ENCODE measurements at regions not wholly inside any gene's neighbourhood (a gene's known extent, or its start where the extent isn't known, plus 50 kb on each side); places are given as distances from the start of the nearest gene placed in this dataset.

DNA sequence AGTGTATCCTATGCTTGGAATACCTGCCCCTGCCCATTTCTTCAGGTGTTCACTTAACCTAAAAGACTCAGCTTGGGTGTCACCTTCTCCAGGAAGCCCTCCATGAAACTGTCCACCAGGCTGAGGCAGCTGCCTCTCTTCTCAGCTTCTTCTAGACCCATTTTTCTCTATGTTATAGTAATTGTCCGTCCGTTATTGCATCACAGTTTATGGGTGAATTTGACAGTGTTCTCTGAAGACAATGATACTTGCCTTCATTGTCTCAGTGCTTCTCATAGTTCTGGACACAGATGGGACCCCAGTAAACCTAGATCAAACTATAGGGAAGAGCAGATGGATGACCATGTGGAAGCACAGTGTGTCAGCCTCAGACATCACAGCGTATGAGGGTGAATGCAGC is 238.0 kb upstream of the MOCS1 start:
- H3K27ac ChIP-seq = no peak overlapping the region
- TF ChIP-seq, protein P1, sequence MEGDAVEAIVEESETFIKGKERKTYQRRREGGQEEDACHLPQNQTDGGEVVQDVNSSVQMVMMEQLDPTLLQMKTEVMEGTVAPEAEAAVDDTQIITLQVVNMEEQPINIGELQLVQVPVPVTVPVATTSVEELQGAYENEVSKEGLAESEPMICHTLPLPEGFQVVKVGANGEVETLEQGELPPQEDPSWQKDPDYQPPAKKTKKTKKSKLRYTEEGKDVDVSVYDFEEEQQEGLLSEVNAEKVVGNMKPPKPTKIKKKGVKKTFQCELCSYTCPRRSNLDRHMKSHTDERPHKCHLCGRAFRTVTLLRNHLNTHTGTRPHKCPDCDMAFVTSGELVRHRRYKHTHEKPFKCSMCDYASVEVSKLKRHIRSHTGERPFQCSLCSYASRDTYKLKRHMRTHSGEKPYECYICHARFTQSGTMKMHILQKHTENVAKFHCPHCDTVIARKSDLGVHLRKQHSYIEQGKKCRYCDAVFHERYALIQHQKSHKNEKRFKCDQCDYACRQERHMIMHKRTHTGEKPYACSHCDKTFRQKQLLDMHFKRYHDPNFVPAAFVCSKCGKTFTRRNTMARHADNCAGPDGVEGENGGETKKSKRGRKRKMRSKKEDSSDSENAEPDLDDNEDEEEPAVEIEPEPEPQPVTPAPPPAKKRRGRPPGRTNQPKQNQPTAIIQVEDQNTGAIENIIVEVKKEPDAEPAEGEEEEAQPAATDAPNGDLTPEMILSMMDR (conservative IDR thresholded peaks at IDR 0.05) = no peak
- TF ChIP-seq ZFX (IDR thresholded peaks at IDR 0.05) = no peak

DNA sequence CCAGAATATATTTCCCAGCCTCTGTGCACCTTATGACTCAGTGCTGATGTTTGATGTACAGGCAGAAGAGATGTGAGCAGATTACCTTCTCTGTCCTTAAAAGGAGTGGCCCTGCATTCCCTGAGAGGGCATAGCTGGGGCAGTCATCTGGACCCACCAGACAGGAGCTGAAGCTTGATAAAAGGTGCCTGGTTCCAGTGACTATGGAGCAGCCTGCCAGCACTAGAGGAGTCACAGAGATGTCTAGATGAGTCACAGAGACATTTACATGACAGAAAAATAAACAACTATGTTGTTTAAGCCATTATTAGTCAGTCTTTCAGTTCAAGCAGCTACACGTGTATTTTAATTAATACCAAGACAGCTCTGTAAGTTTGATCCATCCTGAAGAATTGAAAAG is 237.1 kb upstream of the MOCS1 start:
- H3K27ac ChIP-seq = no peak overlapping the region
- TF ChIP-seq, protein P1 (conservative IDR thresholded peaks at IDR 0.05) = no peak
- no peak for TF ChIP-seq ZFX (IDR thresholded peaks at IDR 0.05)

DNA sequence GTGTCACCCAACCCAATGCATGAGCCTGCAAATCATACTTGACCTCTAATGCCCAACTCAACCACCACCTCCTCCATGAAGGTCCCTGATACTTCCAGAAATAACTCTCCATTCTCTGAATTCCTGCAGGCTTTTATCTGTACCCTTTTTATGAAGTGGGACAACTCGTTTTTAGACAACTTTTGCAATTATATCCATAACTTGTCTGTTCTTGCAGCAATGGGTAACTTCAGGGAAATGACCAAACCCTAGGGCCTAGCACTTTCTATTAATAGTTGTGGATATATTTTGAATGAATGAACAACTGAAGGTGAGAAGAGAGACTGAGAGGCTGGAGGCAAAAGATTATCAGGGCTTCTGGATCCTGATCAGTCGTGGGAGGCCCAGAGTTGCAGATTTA is 236.6 kb upstream of the MOCS1 start:
- TF ChIP-seq, protein P1 (conservative IDR thresholded peaks at IDR 0.05) = no peak
- no peak for TF ChIP-seq ZFX (IDR thresholded peaks at IDR 0.05)

DNA sequence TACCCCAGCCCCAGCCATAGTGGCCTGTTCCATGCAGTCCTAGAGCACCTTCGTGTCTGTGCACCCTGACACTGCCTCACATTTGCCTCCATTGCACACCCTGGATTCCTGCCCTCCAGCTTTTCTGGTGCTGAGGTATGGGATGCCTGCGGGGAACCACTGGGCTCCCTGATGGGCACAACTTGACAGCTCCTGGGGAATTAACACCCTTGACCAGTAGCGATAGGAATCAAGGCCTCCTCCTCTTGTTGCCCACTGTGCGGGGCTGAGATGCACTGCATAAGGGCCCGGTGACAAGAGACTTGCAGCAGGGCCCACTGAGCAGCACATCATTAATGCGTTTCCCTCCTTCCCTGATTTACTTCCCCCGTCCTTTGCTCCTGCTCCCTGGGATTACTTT is 235.6 kb upstream of the MOCS1 start:
- TF ChIP-seq ZFX (IDR thresholded peaks at IDR 0.05) = no peak
- TF ChIP-seq, protein P1 (conservative IDR thresholded peaks at IDR 0.05) = no peak

More for the DNA sequence above, 236.6 kb upstream of the MOCS1 start:
- no peak overlapping the region for H3K27ac ChIP-seq

DNA sequence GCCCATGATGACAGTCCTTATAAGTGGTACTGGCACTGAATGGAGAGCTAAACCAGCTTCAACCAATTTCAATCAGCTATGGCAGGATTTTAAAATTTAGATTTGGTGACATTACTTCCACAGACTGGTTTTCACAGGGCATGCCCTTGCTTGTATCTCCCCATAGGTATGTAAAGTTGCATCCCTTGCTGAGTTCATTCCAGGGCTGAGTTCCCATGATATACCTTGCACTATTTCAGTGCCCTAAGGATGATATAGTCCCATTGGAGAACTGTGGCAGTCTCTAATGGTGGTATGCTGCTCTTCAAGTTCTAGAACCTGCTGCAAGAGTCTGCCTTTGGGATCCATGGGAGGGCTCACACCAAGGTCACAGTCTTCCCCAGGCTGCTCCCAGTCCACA is 232.7 kb upstream of the MOCS1 start:
- TF ChIP-seq, protein P1 (conservative IDR thresholded peaks at IDR 0.05) = no peak
- TF ChIP-seq ZFX (IDR thresholded peaks at IDR 0.05) = no peak
- no peak overlapping the region for H3K27ac ChIP-seq

More for the DNA sequence above, 235.6 kb upstream of the MOCS1 start:
- no peak overlapping the region for H3K27ac ChIP-seq

DNA sequence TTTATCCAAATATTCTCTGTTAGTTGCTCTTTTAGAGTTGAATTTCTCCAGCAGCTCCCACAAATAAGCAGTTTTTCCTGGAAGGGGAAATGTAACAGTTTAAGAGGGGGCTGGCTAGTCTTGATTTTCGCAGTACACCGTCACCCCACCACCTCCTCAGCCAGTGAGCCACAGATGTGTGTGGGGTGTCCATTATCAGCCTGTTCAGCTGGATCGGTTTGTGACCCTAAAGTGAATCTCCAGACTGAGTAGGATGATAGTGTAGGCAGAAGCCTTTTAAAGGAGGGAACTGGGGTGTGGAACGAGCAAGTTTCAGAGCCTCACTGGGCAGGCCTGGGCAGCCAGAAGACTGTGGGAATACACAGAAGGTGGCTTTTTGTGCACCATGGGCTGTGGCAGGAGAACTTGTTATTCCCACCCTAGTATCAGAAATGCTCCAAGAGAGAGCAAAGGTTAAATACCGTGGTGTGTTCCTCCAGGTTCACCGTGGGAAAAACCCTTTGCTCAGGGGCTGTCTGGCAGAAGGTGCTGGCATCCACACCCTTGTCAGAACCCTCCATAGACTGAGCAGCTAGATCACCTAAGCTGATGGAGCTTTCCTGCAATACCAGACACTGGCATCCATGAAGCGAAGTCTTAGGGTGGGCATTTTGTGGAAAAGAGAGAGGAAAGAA is 230.9 kb upstream of the MOCS1 start:
- H3K27ac ChIP-seq = no peak overlapping the region
- TF ChIP-seq ZFX (IDR thresholded peaks at IDR 0.05) = no peak
- TF ChIP-seq, protein P1 (conservative IDR thresholded peaks at IDR 0.05) = no peak

DNA sequence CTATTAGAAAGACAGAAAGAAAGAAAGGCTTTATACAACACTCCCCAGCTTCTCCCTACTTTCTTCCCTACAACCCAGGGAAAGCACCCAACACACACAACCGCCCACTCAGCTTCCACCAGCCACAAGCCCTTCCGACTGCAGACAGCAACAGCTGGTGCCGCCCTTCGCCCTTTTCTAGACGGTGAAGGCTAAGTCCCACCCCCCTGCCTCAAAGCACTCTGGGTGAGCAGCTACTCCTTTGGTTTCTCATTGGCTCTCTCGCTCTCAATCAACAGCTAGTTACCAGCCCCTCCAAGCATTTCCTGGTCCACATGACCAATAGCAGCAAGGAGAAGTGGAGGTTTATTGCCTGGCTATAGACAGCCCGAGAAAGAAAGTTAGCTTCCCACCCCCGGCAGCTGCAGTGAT is 230.1 kb upstream of the MOCS1 start:
- peak overlapping the region; percentile 20 for H3K27ac ChIP-seq
- TF ChIP-seq ZFX (IDR thresholded peaks at IDR 0.05) = no peak
- TF ChIP-seq, protein P1 (conservative IDR thresholded peaks at IDR 0.05) = no peak
